PC-9 (cell line): ENCODE measurements at regions not wholly inside any gene's neighbourhood (a gene's known extent, or its start where the extent isn't known, plus 50 kb on each side); places are given as distances from the start of the nearest gene placed in this dataset.

Source experiments
- CTCF ChIP-seq: fragments of 200-600 bp; sonication (generic); conservative IDR thresholded peaks from 2 replicates; pipeline ENCODE4 v1.6.1; 2017; ENCODE audit warnings: mixed run types, antibody characterized with exemption, mild to moderate bottlenecking, moderate library complexity
- EZH2 ChIP-seq: fragments of 200-600 bp; sonication (generic); IDR thresholded peaks from 2 replicates; pipeline ENCODE4 v1.8.0; 2017; ENCODE audit warnings: antibody characterized with exemption, low read depth

DNA sequence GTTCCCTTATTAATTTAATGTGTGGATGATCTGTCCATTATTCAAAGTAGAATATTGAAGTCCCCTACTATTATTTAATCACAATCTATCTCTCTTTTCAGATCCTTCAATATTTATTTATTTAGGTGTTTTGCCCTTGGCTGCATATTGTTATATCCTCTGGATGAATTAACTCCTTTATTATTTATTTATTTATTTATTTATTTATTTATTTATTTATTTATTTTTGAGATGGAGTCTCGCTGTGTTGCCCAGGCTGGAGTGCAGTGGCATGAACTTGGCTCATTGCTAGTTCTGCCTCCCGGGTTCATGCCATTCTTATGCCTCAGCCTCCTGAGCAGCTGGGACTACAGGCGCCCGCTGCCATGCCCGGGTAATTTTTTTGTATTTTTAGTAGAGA is 776.6 kb upstream of the NXPH2 start:
- TF ChIP-seq CTCF (no peak), EZH2 (no peak)
